Panc1 (cell line): ENCODE measurements at regions not wholly inside any gene's neighbourhood (a gene's known extent, or its start where the extent isn't known, plus 50 kb on each side); places are given as distances from the start of the nearest gene placed in this dataset.

Experiments
- POLR2AphosphoS5 ChIP-seq: IDR thresholded peaks from 2 replicates; pipeline ENCODE4 v1.6.1; 2012; ENCODE audit warnings: mild to moderate bottlenecking, low read depth, low read length, moderate library complexity
- SIN3A ChIP-seq: IDR thresholded peaks from 2 replicates; pipeline ENCODE4 v1.6.1; 2012; ENCODE audit warnings: low read depth, mild to moderate bottlenecking, low read length, moderate library complexity, borderline replicate concordance; ENCODE audit not compliant: insufficient read depth
- TF ChIP-seq, protein P1 (sequence below): fragments of 450-650 bp; IDR thresholded peaks from 2 replicates; pipeline ENCODE4 v1.5.1; 2017; ENCODE audit warnings: mild to moderate bottlenecking

GRCh38 chr6:68039641-68040311 lies 595.3 kb upstream of the ADGRB3 start:
- TF ChIP-seq POLR2AphosphoS5 (no peak), SIN3A (no peak)
- TF ChIP-seq, protein P1, sequence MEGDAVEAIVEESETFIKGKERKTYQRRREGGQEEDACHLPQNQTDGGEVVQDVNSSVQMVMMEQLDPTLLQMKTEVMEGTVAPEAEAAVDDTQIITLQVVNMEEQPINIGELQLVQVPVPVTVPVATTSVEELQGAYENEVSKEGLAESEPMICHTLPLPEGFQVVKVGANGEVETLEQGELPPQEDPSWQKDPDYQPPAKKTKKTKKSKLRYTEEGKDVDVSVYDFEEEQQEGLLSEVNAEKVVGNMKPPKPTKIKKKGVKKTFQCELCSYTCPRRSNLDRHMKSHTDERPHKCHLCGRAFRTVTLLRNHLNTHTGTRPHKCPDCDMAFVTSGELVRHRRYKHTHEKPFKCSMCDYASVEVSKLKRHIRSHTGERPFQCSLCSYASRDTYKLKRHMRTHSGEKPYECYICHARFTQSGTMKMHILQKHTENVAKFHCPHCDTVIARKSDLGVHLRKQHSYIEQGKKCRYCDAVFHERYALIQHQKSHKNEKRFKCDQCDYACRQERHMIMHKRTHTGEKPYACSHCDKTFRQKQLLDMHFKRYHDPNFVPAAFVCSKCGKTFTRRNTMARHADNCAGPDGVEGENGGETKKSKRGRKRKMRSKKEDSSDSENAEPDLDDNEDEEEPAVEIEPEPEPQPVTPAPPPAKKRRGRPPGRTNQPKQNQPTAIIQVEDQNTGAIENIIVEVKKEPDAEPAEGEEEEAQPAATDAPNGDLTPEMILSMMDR, result no peak
